Esophagus squamous epithelium (tissue), 5 donors: ENCODE measurements at regions not wholly inside any gene's neighbourhood (a gene's known extent, or its start where the extent isn't known, plus 50 kb on each side); places are given as distances from the start of the nearest gene placed in this dataset.
A peak's percentile ranks its signal among the peaks of the same experiment; 100 is the strongest.

ENCODE experiments used
- DNase-seq: peaks from one replicate; lab custom pipeline; 2025; lab: John Stamatoyannopoulos, UW
- H3K27ac ChIP-seq, 4 donors: fragments of 200-600 bp; sonication (generic); one replicate each; pipeline ENCODE4 v1.5.1; 2016 to 2019; ENCODE audit warnings: mild to moderate bottlenecking in 1 of 4
- H3K27me3 ChIP-seq, 4 donors: fragments of 200-600 bp; sonication (generic); 1 replicate in 3 of 4; 2 replicates in 1 of 4; pipeline versions ENCODE4 v1.5.1 to v1.6.0; 2017 to 2021; ENCODE audit warnings: antibody characterized with exemption in 1 of 4
- H3K36me3 ChIP-seq, 3 donors: fragments of 200-600 bp; sonication (generic); one replicate each; pipeline ENCODE4 v1.5.1; 2016 to 2019
- H3K4me1 ChIP-seq, 3 donors: fragments of 200-600 bp; sonication (generic); one replicate each; pipeline ENCODE4 v1.5.1; 2017 to 2019
- H3K4me3 ChIP-seq, 4 donors: fragments of 200-600 bp; sonication (generic); 1 replicate in 3 of 4; 2 replicates in 1 of 4; pipeline ENCODE4 v1.5.1; 2016 to 2019; ENCODE audit warnings: mild to moderate bottlenecking in 2 of 4, moderate library complexity in 1 of 4
- H3K9me3 ChIP-seq, 3 donors: fragments of 200-600 bp; sonication (generic); one replicate each; pipeline ENCODE4 v1.5.1; 2016 to 2019
- CTCF ChIP-seq, 6 experiments: fragments of 450-650 bp in 4 of 6; fragments of 200-600 bp in 2 of 6; sonication (generic) in 2 of 6; IDR thresholded peaks; one replicate each; pipeline ENCODE4 v1.5.1; 2016 to 2019; ENCODE audit warnings: antibody characterized with exemption in 6 of 6, mild to moderate bottlenecking in 4 of 6, moderate library complexity in 4 of 6
- POLR2A ChIP-seq, 4 donors: fragments of 450-650 bp; IDR thresholded peaks; one replicate each; pipeline ENCODE4 v1.6.1; 2017; ENCODE audit warnings: antibody characterized with exemption in 4 of 4, mild to moderate bottlenecking in 4 of 4, moderate library complexity in 3 of 4
- WGBS, 2 donors: methylation state at CpG; one replicate each; pipeline ENCODE4 v1.1.5; 2018; 5-methylcytosine and 5-hydroxymethylcytosine counted together
- intact Hi-C: fragments of 100-400 bp; cut with DNase I; formaldehyde crosslinking; loops from one replicate; pipeline ENCODE4 v1.15.0; 2022
- donor health status: DM: yes; HTN: yes; CAD: no.

GRCh38 chr1:19009882-19010321 lies 53.4 kb upstream of the IFFO2 start:
- no peak for DNase-seq
- no peaks in the 10 kb centered on the region for H3K27me3 ChIP-seq
- no peaks in the 10 kb centered on the region for H3K36me3 ChIP-seq
- TF ChIP-seq CTCF (IDR thresholded peaks at IDR 0.05), result no peak
- TF ChIP-seq POLR2A (IDR thresholded peaks at IDR 0.05), result no peak
- intact Hi-C loops, result loop anchor here (5.0 kb wide), 1 partner anchor 43 kb away; no protein-coding TSS in a partner anchor
- peak overlapping the region; percentile 85 to 94 (median 92) for H3K27ac ChIP-seq
- no peak overlapping the region for H3K4me3 ChIP-seq
- WGBS, 2 donors, result 60 to 71% methylated on average over 3 to 5 of the region's 8 CpGs
- no peaks in the 10 kb centered on the region for H3K9me3 ChIP-seq
- peaks cover 23 to 63% (median 32%) of the 10 kb centered on the region in 3 donors for H3K4me1 ChIP-seq

- H3K4me3 ChIP-seq, result no peak overlapping the region
- TF ChIP-seq POLR2A (IDR thresholded peaks at IDR 0.05), result no peak
- TF ChIP-seq CTCF (IDR thresholded peaks at IDR 0.05), result no peak
- WGBS, 2 donors, result 80 to 93% methylated on average over 9 to 12 of the region's 17 CpGs
- no peak for DNase-seq
- no peaks in the 10 kb centered on the region for H3K27me3 ChIP-seq
- no peaks in the 10 kb centered on the region for H3K36me3 ChIP-seq
- H3K4me1 ChIP-seq, result peaks cover 23 to 57% (median 32%) of the 10 kb centered on the region in 3 donors
- intact Hi-C loops, result loop anchor here (5.0 kb wide), 1 partner anchor 42 kb away; no protein-coding TSS in a partner anchor
- peak overlapping the region in 3 of 4 donors; percentile 92 to 94 (median 92) for H3K27ac ChIP-seq
- no peaks in the 10 kb centered on the region for H3K9me3 ChIP-seq
Measured at GRCh38 chr1:19009126-19009881, 52.8 kb upstream of the IFFO2 start.

- no peak for DNase-seq
- Histone ChIP-seq H3K36me3 (no peaks in the 10 kb centered on the region), H3K4me1 (peaks cover 23 to 48% (median 32%) of the 10 kb centered on the region in 3 donors), H3K27ac (no peak overlapping the region), H3K9me3 (no peaks in the 10 kb centered on the region), H3K4me3 (no peak overlapping the region), H3K27me3 (no peaks in the 10 kb centered on the region)
- TF ChIP-seq POLR2A (IDR thresholded peaks at IDR 0.05) (no peak), CTCF (IDR thresholded peaks at IDR 0.05) (no peak)
- WGBS, 2 donors, result 64 to 71% methylated on average over 6 of the region's 11 CpGs
- intact Hi-C loops, result loop anchor here (5.0 kb wide), 1 partner anchor 40 kb away; no protein-coding TSS in a partner anchor
Measured at GRCh38 chr1:19007491-19008441, 51.3 kb upstream of the IFFO2 start.

- no peaks in the 10 kb centered on the region for H3K27me3 ChIP-seq
- TF ChIP-seq POLR2A (IDR thresholded peaks at IDR 0.05) (no peak), CTCF (IDR thresholded peaks at IDR 0.05) (no peak)
- no peaks in the 10 kb centered on the region for H3K36me3 ChIP-seq
- intact Hi-C loops, result loop anchor here (5.0 kb wide), 1 partner anchor 40 kb away; no protein-coding TSS in a partner anchor
- H3K4me3 ChIP-seq, result no peak overlapping the region
- DNase-seq, result no peak
- H3K4me1 ChIP-seq, result peaks cover 19 to 38% (median 25%) of the 10 kb centered on the region in 3 donors
- H3K9me3 ChIP-seq, result no peaks in the 10 kb centered on the region
- no peak overlapping the region for H3K27ac ChIP-seq
- 92 to 100% methylated on average over 2 of the region's 2 CpGs for WGBS, 2 donors
Measured at GRCh38 chr1:19006837-19007271, 50.4 kb upstream of the IFFO2 start.
